Neutrophil (primary cell): ENCODE measurements at regions not wholly inside any gene's neighbourhood (a gene's known extent, or its start where the extent isn't known, plus 50 kb on each side); places are given as distances from the start of the nearest gene placed in this dataset.

Experiments
- H3K27ac ChIP-seq: fragments of 200-600 bp; sonication (generic); 2 replicates; pipeline ENCODE4 v1.5.1; 2016; ENCODE audit warnings: mild to moderate bottlenecking, moderate library complexity
- H3K27me3 ChIP-seq: fragments of 200-600 bp; sonication (generic); 2 replicates; pipeline ENCODE4 v1.6.0; 2016; ENCODE audit warnings: mild to moderate bottlenecking
- H3K36me3 ChIP-seq: fragments of 200-600 bp; sonication (generic); 2 replicates; pipeline ENCODE4 v1.5.1; 2017
- H3K4me1 ChIP-seq, 2 experiments: fragments of 200-600 bp in 1 of 2; sonication (generic) in 1 of 2; 1 replicate in 1 of 2; 2 replicates in 1 of 2; pipeline versions ENCODE4 v1.5.1 to v1.6.1; 2013 to 2016; ENCODE audit warnings: low read depth in 1 of 2, low read length in 1 of 2, mild to moderate bottlenecking in 1 of 2, moderate library complexity in 1 of 2; ENCODE audit not compliant: control insufficient read depth in 1 of 2, insufficient read depth in 1 of 2
- H3K4me3 ChIP-seq, 2 experiments: fragments of 200-600 bp in 1 of 2; sonication (generic) in 1 of 2; 1 replicate in 1 of 2; 2 replicates in 1 of 2; pipeline ENCODE4 v1.5.1; 2013 to 2016; ENCODE audit warnings: low read depth in 1 of 2, low read length in 1 of 2, mild to moderate bottlenecking in 1 of 2, moderate library complexity in 1 of 2
- H3K9me3 ChIP-seq: fragments of 200-600 bp; sonication (generic); 2 replicates; pipeline ENCODE4 v1.5.1; 2016
- TF ChIP-seq, protein P1 (sequence below): fragments of 200-600 bp; sonication (generic); IDR thresholded peaks from 2 replicates; pipeline ENCODE4 v1.5.1; 2016; ENCODE audit warnings: antibody characterized with exemption

GRCh38 chr2:82000606-82001005 is 1696.1 kb upstream of the LRRTM1 start:
- H3K27ac ChIP-seq = no peak overlapping the region
- H3K4me3 ChIP-seq = no peak overlapping the region
- H3K4me1 ChIP-seq = no peaks in the 10 kb centered on the region
- H3K36me3 ChIP-seq = no peaks in the 10 kb centered on the region
- TF ChIP-seq, protein P1, sequence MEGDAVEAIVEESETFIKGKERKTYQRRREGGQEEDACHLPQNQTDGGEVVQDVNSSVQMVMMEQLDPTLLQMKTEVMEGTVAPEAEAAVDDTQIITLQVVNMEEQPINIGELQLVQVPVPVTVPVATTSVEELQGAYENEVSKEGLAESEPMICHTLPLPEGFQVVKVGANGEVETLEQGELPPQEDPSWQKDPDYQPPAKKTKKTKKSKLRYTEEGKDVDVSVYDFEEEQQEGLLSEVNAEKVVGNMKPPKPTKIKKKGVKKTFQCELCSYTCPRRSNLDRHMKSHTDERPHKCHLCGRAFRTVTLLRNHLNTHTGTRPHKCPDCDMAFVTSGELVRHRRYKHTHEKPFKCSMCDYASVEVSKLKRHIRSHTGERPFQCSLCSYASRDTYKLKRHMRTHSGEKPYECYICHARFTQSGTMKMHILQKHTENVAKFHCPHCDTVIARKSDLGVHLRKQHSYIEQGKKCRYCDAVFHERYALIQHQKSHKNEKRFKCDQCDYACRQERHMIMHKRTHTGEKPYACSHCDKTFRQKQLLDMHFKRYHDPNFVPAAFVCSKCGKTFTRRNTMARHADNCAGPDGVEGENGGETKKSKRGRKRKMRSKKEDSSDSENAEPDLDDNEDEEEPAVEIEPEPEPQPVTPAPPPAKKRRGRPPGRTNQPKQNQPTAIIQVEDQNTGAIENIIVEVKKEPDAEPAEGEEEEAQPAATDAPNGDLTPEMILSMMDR = no peak
- no peaks in the 10 kb centered on the region for H3K9me3 ChIP-seq
- H3K27me3 ChIP-seq = no peaks in the 10 kb centered on the region

DNA sequence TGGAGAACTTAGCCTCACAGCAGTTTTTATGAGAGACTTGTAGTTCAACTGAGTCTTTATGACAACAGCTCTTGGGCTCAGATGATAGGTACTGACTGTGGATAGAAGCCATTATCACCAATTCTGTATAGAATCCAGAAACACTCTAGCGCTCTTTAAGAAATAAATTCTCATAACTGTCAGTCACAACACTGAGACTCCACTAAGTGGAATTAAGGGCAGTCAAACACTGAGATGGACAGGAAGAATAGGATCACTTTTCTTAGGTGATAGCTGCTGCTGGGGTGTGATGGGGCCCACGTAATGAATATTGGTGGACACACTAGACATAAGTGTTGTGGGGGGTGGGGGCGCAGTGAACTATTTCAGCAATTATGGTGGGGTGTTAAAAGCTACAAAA is 1691.8 kb upstream of the LRRTM1 start:
- no peaks in the 10 kb centered on the region for H3K4me1 ChIP-seq
- H3K4me3 ChIP-seq = no peak overlapping the region
- no peaks in the 10 kb centered on the region for H3K36me3 ChIP-seq
- no peaks in the 10 kb centered on the region for H3K9me3 ChIP-seq
- TF ChIP-seq, protein P1 = no peak
- H3K27ac ChIP-seq = no peak overlapping the region
- no peaks in the 10 kb centered on the region for H3K27me3 ChIP-seq

GRCh38 chr2:81991282-81991681 is 1686.7 kb upstream of the LRRTM1 start:
- TF ChIP-seq, protein P1 = no peak
- Histone ChIP-seq H3K36me3 (no peaks in the 10 kb centered on the region), H3K9me3 (no peaks in the 10 kb centered on the region), H3K27me3 (no peaks in the 10 kb centered on the region), H3K4me3 (no peak overlapping the region), H3K4me1 (no peaks in the 10 kb centered on the region), H3K27ac (no peak overlapping the region)

GRCh38 chr2:81987370-81987769 is 1682.8 kb upstream of the LRRTM1 start:
- H3K9me3 ChIP-seq = no peaks in the 10 kb centered on the region
- no peaks in the 10 kb centered on the region for H3K27me3 ChIP-seq
- no peaks in the 10 kb centered on the region for H3K36me3 ChIP-seq
- no peaks in the 10 kb centered on the region for H3K4me1 ChIP-seq
- no peak overlapping the region for H3K4me3 ChIP-seq
- no peak overlapping the region for H3K27ac ChIP-seq
- TF ChIP-seq, protein P1 = no peak

- H3K4me3 ChIP-seq = no peak overlapping the region
- no peaks in the 10 kb centered on the region for H3K36me3 ChIP-seq
- TF ChIP-seq, protein P1 = no peak
- H3K27ac ChIP-seq = no peak overlapping the region
- H3K27me3 ChIP-seq = no peaks in the 10 kb centered on the region
- no peaks in the 10 kb centered on the region for H3K4me1 ChIP-seq
- no peaks in the 10 kb centered on the region for H3K9me3 ChIP-seq
Observed at GRCh38 chr2:81984969-81985637, 1680.6 kb upstream of the LRRTM1 start.
